ENCODE measurements at regions not wholly inside any gene's neighbourhood (a gene's known extent, or its start where the extent isn't known, plus 50 kb on each side); places are given as distances from the start of the nearest gene placed in this dataset.

DNA sequence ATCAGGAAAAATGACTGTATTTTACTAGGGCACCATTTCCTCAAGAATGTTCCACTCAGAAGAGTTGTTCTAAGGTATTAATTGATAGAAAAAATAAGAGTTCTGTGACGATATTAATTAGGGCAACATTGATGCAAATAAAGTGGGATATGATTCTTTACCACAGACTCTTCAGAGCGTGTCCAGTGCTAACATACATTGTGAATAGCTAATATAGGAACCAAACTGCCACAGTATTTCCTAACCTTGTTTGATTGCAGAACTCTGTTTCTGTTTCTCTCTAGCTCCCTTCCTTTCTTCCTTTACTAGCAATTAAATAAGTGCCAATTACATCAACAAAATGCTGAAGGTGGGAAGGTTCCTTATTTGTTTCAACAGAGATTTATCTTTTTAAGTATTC lies 154.1 kb upstream of the CPEB2 start:
- TF ChIP-seq, protein P1, sequence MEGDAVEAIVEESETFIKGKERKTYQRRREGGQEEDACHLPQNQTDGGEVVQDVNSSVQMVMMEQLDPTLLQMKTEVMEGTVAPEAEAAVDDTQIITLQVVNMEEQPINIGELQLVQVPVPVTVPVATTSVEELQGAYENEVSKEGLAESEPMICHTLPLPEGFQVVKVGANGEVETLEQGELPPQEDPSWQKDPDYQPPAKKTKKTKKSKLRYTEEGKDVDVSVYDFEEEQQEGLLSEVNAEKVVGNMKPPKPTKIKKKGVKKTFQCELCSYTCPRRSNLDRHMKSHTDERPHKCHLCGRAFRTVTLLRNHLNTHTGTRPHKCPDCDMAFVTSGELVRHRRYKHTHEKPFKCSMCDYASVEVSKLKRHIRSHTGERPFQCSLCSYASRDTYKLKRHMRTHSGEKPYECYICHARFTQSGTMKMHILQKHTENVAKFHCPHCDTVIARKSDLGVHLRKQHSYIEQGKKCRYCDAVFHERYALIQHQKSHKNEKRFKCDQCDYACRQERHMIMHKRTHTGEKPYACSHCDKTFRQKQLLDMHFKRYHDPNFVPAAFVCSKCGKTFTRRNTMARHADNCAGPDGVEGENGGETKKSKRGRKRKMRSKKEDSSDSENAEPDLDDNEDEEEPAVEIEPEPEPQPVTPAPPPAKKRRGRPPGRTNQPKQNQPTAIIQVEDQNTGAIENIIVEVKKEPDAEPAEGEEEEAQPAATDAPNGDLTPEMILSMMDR (IDR thresholded peaks at IDR 0.05): no peak
- no peak for TF ChIP-seq JUND (IDR thresholded peaks at IDR 0.05)
- TF ChIP-seq, protein P2, sequence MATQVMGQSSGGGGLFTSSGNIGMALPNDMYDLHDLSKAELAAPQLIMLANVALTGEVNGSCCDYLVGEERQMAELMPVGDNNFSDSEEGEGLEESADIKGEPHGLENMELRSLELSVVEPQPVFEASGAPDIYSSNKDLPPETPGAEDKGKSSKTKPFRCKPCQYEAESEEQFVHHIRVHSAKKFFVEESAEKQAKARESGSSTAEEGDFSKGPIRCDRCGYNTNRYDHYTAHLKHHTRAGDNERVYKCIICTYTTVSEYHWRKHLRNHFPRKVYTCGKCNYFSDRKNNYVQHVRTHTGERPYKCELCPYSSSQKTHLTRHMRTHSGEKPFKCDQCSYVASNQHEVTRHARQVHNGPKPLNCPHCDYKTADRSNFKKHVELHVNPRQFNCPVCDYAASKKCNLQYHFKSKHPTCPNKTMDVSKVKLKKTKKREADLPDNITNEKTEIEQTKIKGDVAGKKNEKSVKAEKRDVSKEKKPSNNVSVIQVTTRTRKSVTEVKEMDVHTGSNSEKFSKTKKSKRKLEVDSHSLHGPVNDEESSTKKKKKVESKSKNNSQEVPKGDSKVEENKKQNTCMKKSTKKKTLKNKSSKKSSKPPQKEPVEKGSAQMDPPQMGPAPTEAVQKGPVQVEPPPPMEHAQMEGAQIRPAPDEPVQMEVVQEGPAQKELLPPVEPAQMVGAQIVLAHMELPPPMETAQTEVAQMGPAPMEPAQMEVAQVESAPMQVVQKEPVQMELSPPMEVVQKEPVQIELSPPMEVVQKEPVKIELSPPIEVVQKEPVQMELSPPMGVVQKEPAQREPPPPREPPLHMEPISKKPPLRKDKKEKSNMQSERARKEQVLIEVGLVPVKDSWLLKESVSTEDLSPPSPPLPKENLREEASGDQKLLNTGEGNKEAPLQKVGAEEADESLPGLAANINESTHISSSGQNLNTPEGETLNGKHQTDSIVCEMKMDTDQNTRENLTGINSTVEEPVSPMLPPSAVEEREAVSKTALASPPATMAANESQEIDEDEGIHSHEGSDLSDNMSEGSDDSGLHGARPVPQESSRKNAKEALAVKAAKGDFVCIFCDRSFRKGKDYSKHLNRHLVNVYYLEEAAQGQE (IDR thresholded peaks at IDR 0.05; ENCODE audit: low read depth, low read length): no peak
- TF ChIP-seq, protein P3, sequence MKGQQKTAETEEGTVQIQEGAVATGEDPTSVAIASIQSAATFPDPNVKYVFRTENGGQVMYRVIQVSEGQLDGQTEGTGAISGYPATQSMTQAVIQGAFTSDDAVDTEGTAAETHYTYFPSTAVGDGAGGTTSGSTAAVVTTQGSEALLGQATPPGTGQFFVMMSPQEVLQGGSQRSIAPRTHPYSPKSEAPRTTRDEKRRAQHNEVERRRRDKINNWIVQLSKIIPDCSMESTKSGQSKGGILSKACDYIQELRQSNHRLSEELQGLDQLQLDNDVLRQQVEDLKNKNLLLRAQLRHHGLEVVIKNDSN (IDR thresholded peaks at IDR 0.05; ENCODE audit: borderline replicate concordance, low read depth): no peak
- no peak for TF ChIP-seq POLR2AphosphoS5 (IDR thresholded peaks at IDR 0.05; ENCODE audit: low read depth, low read length)
- no peak for TF ChIP-seq YY1 (IDR thresholded peaks at IDR 0.05; ENCODE audit: low read depth)
- no peak for TF ChIP-seq TEAD4 (IDR thresholded peaks at IDR 0.05; ENCODE audit: borderline replicate concordance, insufficient read depth)
- TF ChIP-seq TAF1 (IDR thresholded peaks at IDR 0.05; ENCODE audit: borderline replicate concordance, low read depth, low read length): no peak
- no peak for TF ChIP-seq EZH2phosphoT487 (IDR thresholded peaks at IDR 0.05; ENCODE audit: borderline replicate concordance, low read depth)
- no peak for TF ChIP-seq TCF12 (IDR thresholded peaks at IDR 0.05)
- no peak for TF ChIP-seq SIN3A (IDR thresholded peaks at IDR 0.05; ENCODE audit: borderline replicate concordance, low read depth, low read length)
- TF ChIP-seq SMC3 (IDR thresholded peaks at IDR 0.05; ENCODE audit: low read depth, low read length): no peak

Measured in SK-N-SH (cell line).